Heart left ventricle (tissue), 13 donors: ENCODE measurements at regions not wholly inside any gene's neighbourhood (a gene's known extent, or its start where the extent isn't known, plus 50 kb on each side); places are given as distances from the start of the nearest gene placed in this dataset.

Source experiments
- CTCF ChIP-seq, 12 donors: fragments of 200-600 bp; sonication (generic) in 4 of 12; IDR thresholded peaks; one replicate each; pipeline versions ENCODE4 v1.5.0 to v1.8.0; 2018 to 2022; ENCODE audit warnings: antibody characterized with exemption in 12 of 12, mild to moderate bottlenecking in 5 of 12
- POLR2A ChIP-seq, 2 donors: fragments of 450-650 bp; IDR thresholded peaks; one replicate each; pipeline ENCODE4 v1.6.1; 2017; ENCODE audit warnings: antibody characterized with exemption in 2 of 2, mild to moderate bottlenecking in 2 of 2, moderate library complexity in 2 of 2
- donor health status: ischemic (EF 13 %, LVEDD 7.1; RV severe dilation, severe dysfunction).
- donor health status: DM: no; HTN: yes; CAD: no.
- donor health status: DM: no; HTN: no; CAD: no.
- donor health status: ischemic (EF 25% LVEDD 6.9; RV normal size, moderate dysfunction).
- donor health status: ischemic (EF 25% LVEDD 5.7; RV mildly dilated, moderate dysfunction).
- donor health status: ischemic (EF 35%, LVEDD 5.7; RV mildly dilated, moderate dysfunction).
- donor health status: nonischemic (EF 11% LVEDD 7.7; RV severe dilation, severe dysfunction).
- donor health status: DM: yes; HTN: yes; CAD: no.
- donor health status: PGD.
- donor health status: ischemic (EF 29% LVEDD 5.4; RV normal size, mild dysfunction).
- donor health status: nonischemic (EF 23%, LVEDD 6.1; RV moderate dilation, normal function).

- TF ChIP-seq CTCF (IDR thresholded peaks at IDR 0.05) (no peak), POLR2A (IDR thresholded peaks at IDR 0.05) (no peak)
Measured at GRCh38 chr4:84264652-84265051, 234.4 kb downstream of the NKX6-1 start.
